HG03175 (cell line): ENCODE measurements at regions not wholly inside any gene's neighbourhood (a gene's known extent, or its start where the extent isn't known, plus 50 kb on each side); places are given as distances from the start of the nearest gene placed in this dataset.

Experiments
- ATAC-seq: cut with Tn5 transposase; IDR thresholded peaks from one replicate; pipeline ENCODE4 v1.9.1; 2021; ENCODE audit warnings: mild to moderate bottlenecking, moderate library complexity; ENCODE audit not compliant: unreplicated experiment

GRCh38 chr4:104940927-104941326 lies 205.7 kb upstream of the TET2 start:
- ATAC-seq = no peak

- ATAC-seq = peak; percentile 76
Measured at GRCh38 chr4:104941661-104942062, 205.0 kb upstream of the TET2 start.

- no peak for ATAC-seq
Measured at GRCh38 chr4:104942990-104943743, 203.5 kb upstream of the TET2 start.

- no peak for ATAC-seq
Measured at GRCh38 chr4:104944596-104944995, 202.1 kb upstream of the TET2 start.

GRCh38 chr4:104964410-104965175 lies 182.1 kb upstream of the TET2 start:
- ATAC-seq = peak; percentile 51

GRCh38 chr4:104966349-104967033 lies 180.2 kb upstream of the TET2 start:
- ATAC-seq = peak; percentile 98

- ATAC-seq = peak; percentile 27
Measured at GRCh38 chr4:104967034-104967401, 179.7 kb upstream of the TET2 start.

GRCh38 chr4:104969394-104970082 lies 177.1 kb upstream of the TET2 start:
- no peak for ATAC-seq

GRCh38 chr4:104971462-104971861 lies 175.2 kb upstream of the TET2 start:
- ATAC-seq = no peak

- peak; percentile 37 for ATAC-seq
Measured at GRCh38 chr4:104973708-104974107, 173.0 kb upstream of the TET2 start.

- ATAC-seq = no peak
Measured at GRCh38 chr4:104975617-104976016, 171.1 kb upstream of the TET2 start.

- ATAC-seq = no peak
Measured at GRCh38 chr4:104976262-104976661, 170.4 kb upstream of the TET2 start.

GRCh38 chr4:104979083-104979760 lies 167.5 kb upstream of the TET2 start:
- no peak for ATAC-seq

GRCh38 chr4:104983615-104984179 lies 163.0 kb upstream of the TET2 start:
- no peak for ATAC-seq

GRCh38 chr4:104986306-104986705 lies 160.4 kb upstream of the TET2 start:
- ATAC-seq = no peak

GRCh38 chr4:104989371-104989770 lies 157.3 kb upstream of the TET2 start:
- no peak for ATAC-seq

GRCh38 chr4:105002278-105002677 lies 144.4 kb upstream of the TET2 start:
- no peak for ATAC-seq

GRCh38 chr4:105014234-105014633 lies 132.4 kb upstream of the TET2 start:
- no peak for ATAC-seq

- ATAC-seq = no peak
Measured at GRCh38 chr4:105014635-105015034, 132.0 kb upstream of the TET2 start.

- ATAC-seq = no peak
Measured at GRCh38 chr4:105015750-105016149, 130.9 kb upstream of the TET2 start.
